ENCODE measurements at regions not wholly inside any gene's neighbourhood (a gene's known extent, or its start where the extent isn't known, plus 50 kb on each side); places are given as distances from the start of the nearest gene placed in this dataset.

GRCh38 chr3:110895054-110895453, 176.6 kb upstream of the NECTIN3 start:
- TF ChIP-seq CTCF (IDR thresholded peaks at IDR 0.05; ENCODE audit: poor library complexity, severe bottlenecking) (no peak), EP300 (conservative IDR thresholded peaks at IDR 0.05; ENCODE audit: poor library complexity, severe bottlenecking) (no peak), REST (IDR thresholded peaks at IDR 0.05; ENCODE audit: borderline replicate concordance) (no peak)
